Smooth muscle cell (in vitro differentiated cells): ENCODE measurements at regions not wholly inside any gene's neighbourhood (a gene's known extent, or its start where the extent isn't known, plus 50 kb on each side); places are given as distances from the start of the nearest gene placed in this dataset.

Experiments used
- DNase-seq: peaks from one replicate; lab custom pipeline; 2025; ENCODE audit not compliant: unreplicated experiment; lab: John Stamatoyannopoulos, UW
- H2AFZ ChIP-seq: fragments of 200-600 bp; sonication (generic); 2 replicates; pipeline ENCODE4 v1.6.0; 2016; ENCODE audit warnings: antibody characterized with exemption, low read depth, mild to moderate bottlenecking
- H3F3A ChIP-seq: fragments of 200-600 bp; sonication (generic); 2 replicates; pipeline ENCODE4 v1.6.0; 2017; ENCODE audit warnings: antibody characterized with exemption, low read depth
- H3K27ac ChIP-seq: fragments of 200-600 bp; sonication (generic); 2 replicates; pipeline ENCODE4 v1.5.1; 2016; ENCODE audit warnings: low read depth, mild to moderate bottlenecking
- H3K27me3 ChIP-seq: fragments of 200-600 bp; sonication (generic); 2 replicates; pipeline ENCODE4 v1.6.1; 2016; ENCODE audit warnings: low read depth, mild to moderate bottlenecking
- H3K36me3 ChIP-seq: fragments of 200-600 bp; sonication (generic); 2 replicates; pipeline ENCODE4 v1.5.1; 2016; ENCODE audit warnings: low read depth
- H3K4me1 ChIP-seq: fragments of 200-600 bp; sonication (generic); 2 replicates; pipeline ENCODE4 v1.5.1; 2016; ENCODE audit warnings: low read depth
- H3K4me2 ChIP-seq: fragments of 200-600 bp; sonication (generic); 2 replicates; pipeline ENCODE4 v1.6.0; 2016; ENCODE audit warnings: mild to moderate bottlenecking
- H3K4me3 ChIP-seq: fragments of 200-600 bp; sonication (generic); 2 replicates; pipeline ENCODE4 v1.5.1; 2016; ENCODE audit warnings: mild to moderate bottlenecking
- H3K79me2 ChIP-seq: fragments of 200-600 bp; sonication (generic); 2 replicates; pipeline ENCODE4 v1.6.0; 2016; ENCODE audit warnings: low read depth, mild to moderate bottlenecking
- H3K9ac ChIP-seq: fragments of 200-600 bp; sonication (generic); 2 replicates; pipeline ENCODE4 v1.6.0; 2016; ENCODE audit warnings: low read depth
- H3K9me3 ChIP-seq: fragments of 200-600 bp; sonication (generic); replicated peaks from 2 replicates; pipeline ENCODE4 v1.5.1; 2016; ENCODE audit warnings: low read depth
- H4K20me1 ChIP-seq: fragments of 200-600 bp; sonication (generic); 2 replicates; pipeline ENCODE4 v1.6.0; 2016; ENCODE audit warnings: low read depth
- WGBS: methylation state at CpG from one replicate; pipeline ENCODE4 v1.1.7; 2016; ENCODE audit warnings: low lambda C conversion rate; 5-methylcytosine and 5-hydroxymethylcytosine counted together
- TF ChIP-seq, protein P1 (sequence below): fragments of 200-600 bp; sonication (generic); IDR thresholded peaks from 2 replicates; pipeline ENCODE4 v1.5.1; 2017; ENCODE audit warnings: borderline replicate concordance, mild to moderate bottlenecking, antibody characterized with exemption; ENCODE audit not compliant: insufficient read depth, poor library complexity, severe bottlenecking

DNA sequence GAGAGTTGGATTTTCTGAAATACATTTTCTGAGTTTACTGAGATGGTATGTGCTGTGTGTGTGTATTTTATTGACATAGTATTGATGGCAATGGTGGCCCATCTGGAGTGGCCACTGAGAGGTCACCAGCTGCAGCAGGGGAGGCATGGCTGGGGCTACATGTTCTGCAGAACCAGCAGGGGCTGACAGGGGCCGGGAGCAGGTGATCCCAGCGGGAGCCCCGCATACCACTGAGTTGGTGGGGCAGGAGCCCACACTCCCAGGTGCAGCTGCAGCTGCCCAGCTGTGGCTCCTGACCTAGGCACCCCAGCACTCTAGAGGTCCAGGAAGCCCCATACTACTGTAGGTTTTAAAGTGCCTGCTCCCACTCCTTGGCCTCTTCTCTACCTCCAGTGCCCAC lies 1044.2 kb upstream of the CDH9 start:
- H3K9ac ChIP-seq = no peak overlapping the region
- no peak overlapping the region for H3K4me2 ChIP-seq
- H3K36me3 ChIP-seq = no peaks in the 10 kb centered on the region
- no peaks in the 10 kb centered on the region for H3K79me2 ChIP-seq
- WGBS = 94% methylated on average over 3 of the region's 3 CpGs
- no peaks in the 10 kb centered on the region for H4K20me1 ChIP-seq
- H3F3A ChIP-seq = no peaks in the 10 kb centered on the region
- DNase-seq = no peak
- TF ChIP-seq, protein P1, sequence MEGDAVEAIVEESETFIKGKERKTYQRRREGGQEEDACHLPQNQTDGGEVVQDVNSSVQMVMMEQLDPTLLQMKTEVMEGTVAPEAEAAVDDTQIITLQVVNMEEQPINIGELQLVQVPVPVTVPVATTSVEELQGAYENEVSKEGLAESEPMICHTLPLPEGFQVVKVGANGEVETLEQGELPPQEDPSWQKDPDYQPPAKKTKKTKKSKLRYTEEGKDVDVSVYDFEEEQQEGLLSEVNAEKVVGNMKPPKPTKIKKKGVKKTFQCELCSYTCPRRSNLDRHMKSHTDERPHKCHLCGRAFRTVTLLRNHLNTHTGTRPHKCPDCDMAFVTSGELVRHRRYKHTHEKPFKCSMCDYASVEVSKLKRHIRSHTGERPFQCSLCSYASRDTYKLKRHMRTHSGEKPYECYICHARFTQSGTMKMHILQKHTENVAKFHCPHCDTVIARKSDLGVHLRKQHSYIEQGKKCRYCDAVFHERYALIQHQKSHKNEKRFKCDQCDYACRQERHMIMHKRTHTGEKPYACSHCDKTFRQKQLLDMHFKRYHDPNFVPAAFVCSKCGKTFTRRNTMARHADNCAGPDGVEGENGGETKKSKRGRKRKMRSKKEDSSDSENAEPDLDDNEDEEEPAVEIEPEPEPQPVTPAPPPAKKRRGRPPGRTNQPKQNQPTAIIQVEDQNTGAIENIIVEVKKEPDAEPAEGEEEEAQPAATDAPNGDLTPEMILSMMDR = no peak
- no peaks in the 10 kb centered on the region for H3K27me3 ChIP-seq
- no peak overlapping the region for H3K4me3 ChIP-seq
- no peak overlapping the region for H3K27ac ChIP-seq
- no peaks in the 10 kb centered on the region for H3K9me3 ChIP-seq
- no peak overlapping the region for H2AFZ ChIP-seq
- H3K4me1 ChIP-seq = no peaks in the 10 kb centered on the region

DNA sequence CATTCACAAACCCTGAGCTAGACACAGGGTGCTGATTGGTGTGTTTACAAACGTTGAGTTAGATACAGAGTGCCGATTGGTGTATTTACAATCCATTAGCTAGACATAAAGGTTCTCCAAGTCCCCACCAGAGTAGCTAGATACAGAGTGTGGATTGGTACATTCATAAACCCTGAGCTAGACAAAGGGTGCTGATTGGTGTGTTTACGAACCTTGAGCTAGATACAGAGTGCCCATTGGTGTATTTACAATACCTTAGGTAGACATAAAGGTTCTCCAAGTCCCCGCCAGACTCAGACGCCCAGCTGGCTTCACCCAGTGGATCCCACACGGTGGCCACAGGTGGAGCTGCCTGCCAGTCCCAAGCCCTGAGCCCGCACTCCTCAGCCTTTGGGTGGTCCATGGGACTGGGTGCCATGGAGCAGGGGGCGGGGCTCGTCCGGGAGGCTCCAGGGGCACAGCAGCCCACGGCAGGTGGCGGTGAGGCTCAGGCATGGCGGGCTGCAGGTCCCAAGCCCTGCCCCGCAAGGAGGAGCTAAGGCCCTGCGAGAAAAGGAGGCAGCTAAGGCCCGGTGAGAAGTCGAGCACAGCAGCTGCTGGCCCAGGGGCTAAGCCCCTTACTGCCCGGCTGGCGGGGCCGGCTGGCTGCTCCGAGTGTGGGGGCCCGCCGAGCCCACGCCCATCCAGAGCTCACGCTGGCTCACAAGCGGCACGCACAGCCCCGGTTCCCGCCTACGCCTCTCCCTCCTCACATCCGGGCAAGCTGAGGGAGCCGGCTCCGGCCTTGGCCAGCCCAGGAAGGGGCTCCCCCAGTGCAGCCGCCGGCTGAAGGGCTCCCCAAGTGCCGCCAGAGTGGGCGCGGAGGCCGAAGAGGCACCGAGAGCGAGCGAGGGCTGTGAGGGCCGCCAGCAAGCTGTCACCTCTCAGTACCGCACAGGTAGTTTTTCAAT lies 1039.2 kb upstream of the CDH9 start:
- no peaks in the 10 kb centered on the region for H4K20me1 ChIP-seq
- no peak overlapping the region for H3K4me3 ChIP-seq
- H3K36me3 ChIP-seq = no peaks in the 10 kb centered on the region
- H3K9me3 ChIP-seq = no peaks in the 10 kb centered on the region
- DNase-seq = no peak
- H3K4me2 ChIP-seq = no peak overlapping the region
- 96% methylated on average over 40 of the region's 44 CpGs for WGBS
- H3K4me1 ChIP-seq = no peaks in the 10 kb centered on the region
- H3K27ac ChIP-seq = no peak overlapping the region
- no peaks in the 10 kb centered on the region for H3K27me3 ChIP-seq
- H2AFZ ChIP-seq = no peak overlapping the region
- H3F3A ChIP-seq = no peaks in the 10 kb centered on the region
- H3K9ac ChIP-seq = no peak overlapping the region
- H3K79me2 ChIP-seq = no peaks in the 10 kb centered on the region
- TF ChIP-seq, protein P1 = no peak

DNA sequence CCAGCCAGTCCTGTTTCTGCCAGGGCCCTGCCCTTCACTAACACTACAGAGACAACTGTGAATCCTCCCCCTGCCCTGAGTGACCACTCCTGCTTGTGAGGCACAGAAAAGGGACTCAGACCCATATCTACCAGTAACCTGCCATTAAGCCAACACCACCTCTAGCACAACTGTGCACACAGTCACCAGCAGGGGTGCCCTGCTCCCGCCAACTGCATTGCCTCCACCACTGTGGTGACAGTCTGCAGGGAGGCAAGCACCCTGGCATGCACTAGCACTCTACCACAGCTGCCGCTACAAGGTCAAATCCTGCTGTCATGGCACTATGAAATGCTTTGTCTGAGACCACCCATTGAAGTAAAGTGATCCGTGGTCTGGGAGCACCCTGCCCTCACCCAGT lies 1028.5 kb upstream of the CDH9 start:
- Histone ChIP-seq H3K27ac (no peak overlapping the region), H4K20me1 (no peaks in the 10 kb centered on the region), H3K79me2 (no peaks in the 10 kb centered on the region), H3K4me2 (no peak overlapping the region), H3F3A (no peaks in the 10 kb centered on the region), H3K4me1 (no peaks in the 10 kb centered on the region), H3K9me3 (no peaks in the 10 kb centered on the region), H3K9ac (no peak overlapping the region), H2AFZ (no peak overlapping the region), H3K4me3 (no peak overlapping the region), H3K27me3 (no peaks in the 10 kb centered on the region), H3K36me3 (no peaks in the 10 kb centered on the region)
- WGBS = 87% methylated on average over 3 of the region's 3 CpGs
- TF ChIP-seq, protein P1 = no peak
- no peak for DNase-seq

DNA sequence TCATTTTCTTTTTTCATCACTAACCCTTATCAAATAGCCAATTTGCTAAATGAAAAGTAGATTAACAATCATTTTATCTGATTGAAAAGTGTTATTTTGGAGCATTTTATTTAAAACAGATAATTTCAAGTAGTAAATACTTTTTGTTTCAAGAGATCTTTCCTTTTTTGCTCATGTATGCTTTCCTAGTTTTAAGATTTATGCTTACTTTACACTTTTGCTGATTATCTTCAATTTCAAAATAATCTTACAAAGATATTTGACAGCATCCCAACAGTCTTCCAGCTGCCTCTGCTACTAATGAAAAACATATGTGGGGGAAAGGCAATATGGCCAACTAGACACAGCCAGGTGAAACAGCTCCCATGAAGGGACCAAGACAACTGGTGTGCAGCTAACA lies 1027.3 kb upstream of the CDH9 start:
- Histone ChIP-seq H3K27me3 (no peaks in the 10 kb centered on the region), H4K20me1 (no peaks in the 10 kb centered on the region), H3K9me3 (no peaks in the 10 kb centered on the region), H3K4me2 (no peak overlapping the region), H3K79me2 (no peaks in the 10 kb centered on the region), H3K4me3 (no peak overlapping the region), H3K27ac (no peak overlapping the region), H2AFZ (no peak overlapping the region), H3K36me3 (no peaks in the 10 kb centered on the region), H3K4me1 (no peaks in the 10 kb centered on the region), H3F3A (no peaks in the 10 kb centered on the region), H3K9ac (no peak overlapping the region)
- DNase-seq = no peak
- TF ChIP-seq, protein P1 = no peak
